ENCODE measurements at regions not wholly inside any gene's neighbourhood (a gene's known extent, or its start where the extent isn't known, plus 50 kb on each side); places are given as distances from the start of the nearest gene placed in this dataset.

GRCh38 chr12:87768501-87769287 is 260.5 kb downstream of the C12orf50 start:
- no peak for TF ChIP-seq CTCF (IDR thresholded peaks at IDR 0.05)
- Mint-ChIP-seq H3K4me3 (no peak overlapping the region), H3K27me3 (ENCODE audit: low read depth in 2 of 2) (no peaks in the 10 kb centered on the region), H3K27ac (no peak overlapping the region), H3K36me3 (no peaks in the 10 kb centered on the region), H3K4me1 (no peaks in the 10 kb centered on the region), H3K9me3 (peaks cover 3 to 8% of the 10 kb centered on the region in 2 donors)
- Histone ChIP-seq H3K27ac (ENCODE audit: low read length) (no peak overlapping the region), H3K4me3 (ENCODE audit: low read length) (no peak overlapping the region), H3K4me1 (ENCODE audit: control insufficient read depth, insufficient read depth, low read length) (no peaks in the 10 kb centered on the region), H3K36me3 (ENCODE audit: control insufficient read depth, insufficient read depth, low read length) (no peaks in the 10 kb centered on the region), H3K9me3 (ENCODE audit: control insufficient read depth, insufficient read depth, low read length) (no peaks in the 10 kb centered on the region), H3K27me3 (ENCODE audit: control insufficient read depth, insufficient read depth, low read length) (no peaks in the 10 kb centered on the region)
- WGBS (ENCODE audit: insufficient coverage), result 85% methylated on average over 8 of the region's 11 CpGs
- ATAC-seq, result no peak
- DNase-seq, result no peak
- intact Hi-C loops (cut with micrococcal nuclease), result no loop called here

GRCh38 chr12:87766044-87766443 is 263.2 kb downstream of the C12orf50 start:
- Histone ChIP-seq H3K9me3 (ENCODE audit: control insufficient read depth, insufficient read depth, low read length) (no peaks in the 10 kb centered on the region), H3K4me3 (ENCODE audit: low read length) (no peak overlapping the region), H3K36me3 (ENCODE audit: control insufficient read depth, insufficient read depth, low read length) (no peaks in the 10 kb centered on the region), H3K27me3 (ENCODE audit: control insufficient read depth, insufficient read depth, low read length) (no peaks in the 10 kb centered on the region), H3K4me1 (ENCODE audit: control insufficient read depth, insufficient read depth, low read length) (no peaks in the 10 kb centered on the region), H3K27ac (ENCODE audit: low read length) (no peak overlapping the region)
- Mint-ChIP-seq H3K27ac (no peak overlapping the region), H3K36me3 (no peaks in the 10 kb centered on the region), H3K4me1 (no peaks in the 10 kb centered on the region), H3K4me3 (no peak overlapping the region), H3K27me3 (ENCODE audit: low read depth in 2 of 2) (no peaks in the 10 kb centered on the region), H3K9me3 (peaks cover 6 to 11% of the 10 kb centered on the region in 2 donors)
- DNase-seq (no peak), ATAC-seq (no peak)
- intact Hi-C loops (cut with micrococcal nuclease), result no loop called here
- no peak for TF ChIP-seq CTCF (IDR thresholded peaks at IDR 0.05)

- no peaks in the 10 kb centered on the region for H3K4me1 Mint-ChIP-seq
- no peak for TF ChIP-seq CTCF (IDR thresholded peaks at IDR 0.05)
- H3K27me3 ChIP-seq (ENCODE audit: control insufficient read depth, insufficient read depth, low read length), result no peaks in the 10 kb centered on the region
- no peaks in the 10 kb centered on the region for H3K27me3 Mint-ChIP-seq (ENCODE audit: low read depth in 2 of 2)
- ATAC-seq, result no peak
- 0% methylated on average over 1 of the region's 2 CpGs for WGBS (ENCODE audit: insufficient coverage)
- intact Hi-C loops (cut with micrococcal nuclease), result no loop called here
- no peaks in the 10 kb centered on the region for H3K9me3 ChIP-seq (ENCODE audit: control insufficient read depth, insufficient read depth, low read length)
- DNase-seq, result no peak
- no peak overlapping the region for H3K4me3 ChIP-seq (ENCODE audit: low read length)
- H3K4me3 Mint-ChIP-seq, result no peak overlapping the region
- no peaks in the 10 kb centered on the region for H3K4me1 ChIP-seq (ENCODE audit: control insufficient read depth, insufficient read depth, low read length)
- no peak overlapping the region for H3K27ac ChIP-seq (ENCODE audit: low read length)
- no peaks in the 10 kb centered on the region for H3K36me3 Mint-ChIP-seq
- H3K36me3 ChIP-seq (ENCODE audit: control insufficient read depth, insufficient read depth, low read length), result no peaks in the 10 kb centered on the region
- peaks cover 4 to 12% of the 10 kb centered on the region in 2 donors for H3K9me3 Mint-ChIP-seq
- no peak overlapping the region for H3K27ac Mint-ChIP-seq
Observed at GRCh38 chr12:87760943-87761342, 268.3 kb downstream of the C12orf50 start.

- peaks cover 3% of the 10 kb centered on the region for H3K36me3 Mint-ChIP-seq
- H3K27ac Mint-ChIP-seq, result no peak overlapping the region
- Histone ChIP-seq H3K4me1 (ENCODE audit: control insufficient read depth, insufficient read depth, low read length) (no peaks in the 10 kb centered on the region), H3K4me3 (ENCODE audit: low read length) (no peak overlapping the region), H3K27ac (ENCODE audit: low read length) (no peak overlapping the region), H3K36me3 (ENCODE audit: control insufficient read depth, insufficient read depth, low read length) (no peaks in the 10 kb centered on the region), H3K27me3 (ENCODE audit: control insufficient read depth, insufficient read depth, low read length) (no peaks in the 10 kb centered on the region), H3K9me3 (ENCODE audit: control insufficient read depth, insufficient read depth, low read length) (no peaks in the 10 kb centered on the region)
- TF ChIP-seq CTCF (IDR thresholded peaks at IDR 0.05), result no peak
- H3K27me3 Mint-ChIP-seq (ENCODE audit: low read depth in 2 of 2), result no peaks in the 10 kb centered on the region
- H3K4me3 Mint-ChIP-seq, result no peak overlapping the region
- no peaks in the 10 kb centered on the region for H3K4me1 Mint-ChIP-seq
- peaks cover 12 to 17% of the 10 kb centered on the region in 2 donors for H3K9me3 Mint-ChIP-seq
- DNase-seq (no peak), ATAC-seq (no peak)
- intact Hi-C loops (cut with micrococcal nuclease), result no loop called here
Observed at GRCh38 chr12:87758271-87758670, 270.9 kb downstream of the C12orf50 start.
